Activated B cell treated with CpG ODN at 0.5 μM for 24 hours (primary cell): ENCODE measurements at regions not wholly inside any gene's neighbourhood (a gene's known extent, or its start where the extent isn't known, plus 50 kb on each side); places are given as distances from the start of the nearest gene placed in this dataset.

Experiments
- ATAC-seq: fragments of 200-7000 bp; cut with Tn5 transposase; one replicate; pipeline ENCODE4 v1.10.0; 2021; ENCODE audit warnings: low read depth, mild to moderate bottlenecking, moderate library complexity
- CTCF ChIA-PET: fragments of 350-600 bp; sonication (Branson Sonifier 250); formaldehyde crosslinking; loops from one replicate; lab custom pipeline; 2021; ENCODE audit warnings: antibody characterized with exemption; lab: Charles Lee
- POLR2A ChIA-PET: fragments of 350-600 bp; sonication (Branson Sonifier 250); formaldehyde crosslinking; loops from one replicate; lab custom pipeline; 2021; ENCODE audit warnings: antibody characterized with exemption; lab: Charles Lee
- DNase-seq: peaks from one replicate; pipeline ENCODE4 v3.0.0; 2022
- H3K27ac Mint-ChIP-seq: one replicate; pipeline ENCODE4 v1.8.0; 2020; ENCODE audit warnings: mixed read lengths
- H3K27me3 Mint-ChIP-seq: one replicate; pipeline ENCODE4 v1.8.0; 2021; ENCODE audit warnings: mixed read lengths
- H3K36me3 Mint-ChIP-seq: one replicate; pipeline ENCODE4 v1.8.0; 2021; ENCODE audit warnings: low read depth, mixed read lengths
- H3K4me1 Mint-ChIP-seq: one replicate; pipeline ENCODE4 v1.8.0; 2021; ENCODE audit warnings: mixed read lengths
- H3K4me3 Mint-ChIP-seq: one replicate; pipeline ENCODE4 v1.8.0; 2020; ENCODE audit warnings: mild to moderate bottlenecking, mixed read lengths
- H3K9me3 Mint-ChIP-seq: one replicate; pipeline ENCODE4 v1.8.0; 2020; ENCODE audit warnings: mixed read lengths
- intact Hi-C: fragments of 100-400 bp; cut with micrococcal nuclease; formaldehyde crosslinking; loops from one replicate; pipeline ENCODE4 v1.15.1; 2024
- TF ChIP-seq, protein P1 (sequence below): fragments of 200-600 bp; IDR thresholded peaks from one replicate; pipeline ENCODE4 v1.8.0; 2022; ENCODE audit warnings: antibody characterized with exemption, mild to moderate bottlenecking

- DNase-seq (no peak), ATAC-seq (no peak)
- intact Hi-C loops = no loop called here
- Mint-ChIP-seq H3K9me3 (no peaks in the 10 kb centered on the region), H3K4me3 (no peak overlapping the region), H3K27me3 (no peaks in the 10 kb centered on the region), H3K36me3 (no peaks in the 10 kb centered on the region), H3K27ac (no peak overlapping the region), H3K4me1 (no peaks in the 10 kb centered on the region)
- POLR2A ChIA-PET = no interaction called here
- TF ChIP-seq, protein P1, sequence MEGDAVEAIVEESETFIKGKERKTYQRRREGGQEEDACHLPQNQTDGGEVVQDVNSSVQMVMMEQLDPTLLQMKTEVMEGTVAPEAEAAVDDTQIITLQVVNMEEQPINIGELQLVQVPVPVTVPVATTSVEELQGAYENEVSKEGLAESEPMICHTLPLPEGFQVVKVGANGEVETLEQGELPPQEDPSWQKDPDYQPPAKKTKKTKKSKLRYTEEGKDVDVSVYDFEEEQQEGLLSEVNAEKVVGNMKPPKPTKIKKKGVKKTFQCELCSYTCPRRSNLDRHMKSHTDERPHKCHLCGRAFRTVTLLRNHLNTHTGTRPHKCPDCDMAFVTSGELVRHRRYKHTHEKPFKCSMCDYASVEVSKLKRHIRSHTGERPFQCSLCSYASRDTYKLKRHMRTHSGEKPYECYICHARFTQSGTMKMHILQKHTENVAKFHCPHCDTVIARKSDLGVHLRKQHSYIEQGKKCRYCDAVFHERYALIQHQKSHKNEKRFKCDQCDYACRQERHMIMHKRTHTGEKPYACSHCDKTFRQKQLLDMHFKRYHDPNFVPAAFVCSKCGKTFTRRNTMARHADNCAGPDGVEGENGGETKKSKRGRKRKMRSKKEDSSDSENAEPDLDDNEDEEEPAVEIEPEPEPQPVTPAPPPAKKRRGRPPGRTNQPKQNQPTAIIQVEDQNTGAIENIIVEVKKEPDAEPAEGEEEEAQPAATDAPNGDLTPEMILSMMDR = no peak
- CTCF ChIA-PET = no interaction called here
These were observed 474.2 kb downstream of the PRELID2 start for GRCh38 chr5:145360936-145361335.

DNA sequence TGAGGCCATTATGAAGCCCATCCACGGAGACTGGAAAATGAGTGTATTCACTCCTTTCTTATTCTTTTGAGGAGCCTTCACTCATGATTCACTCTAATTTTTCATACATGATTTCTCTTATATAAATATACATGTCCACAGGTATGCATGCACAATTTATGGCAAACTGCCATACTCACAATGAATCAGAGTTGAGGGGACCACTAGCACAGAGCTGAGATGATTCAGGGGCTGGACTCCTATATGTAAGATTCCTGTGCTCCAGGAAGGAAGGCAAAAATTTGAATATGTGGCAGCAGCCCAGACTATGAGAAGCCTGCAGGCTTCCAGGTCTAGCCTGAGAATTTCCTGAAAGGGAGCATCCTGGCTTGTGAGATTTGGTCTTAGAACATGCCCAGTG lies 484.6 kb downstream of the PRELID2 start:
- DNase-seq (no peak), ATAC-seq (no peak)
- ChIA-PET CTCF (no interaction called here), POLR2A (no interaction called here)
- Mint-ChIP-seq H3K4me3 (no peak overlapping the region), H3K27ac (no peak overlapping the region), H3K27me3 (no peaks in the 10 kb centered on the region), H3K36me3 (no peaks in the 10 kb centered on the region), H3K9me3 (no peaks in the 10 kb centered on the region), H3K4me1 (no peaks in the 10 kb centered on the region)
- intact Hi-C loops = no loop called here
- TF ChIP-seq, protein P1 = no peak

GRCh38 chr5:145347026-145347616 lies 488.0 kb downstream of the PRELID2 start:
- no peaks in the 10 kb centered on the region for H3K36me3 Mint-ChIP-seq
- TF ChIP-seq, protein P1 = no peak
- ChIA-PET POLR2A (no interaction called here), CTCF (interaction anchor here (1.5 kb wide), 1 partner anchor 1143 kb away, joined by 6 read pairs; no protein-coding TSS in a partner anchor)
- DNase-seq (no peak), ATAC-seq (no peak)
- H3K4me1 Mint-ChIP-seq = no peaks in the 10 kb centered on the region
- H3K27ac Mint-ChIP-seq = no peak overlapping the region
- no peaks in the 10 kb centered on the region for H3K9me3 Mint-ChIP-seq
- H3K4me3 Mint-ChIP-seq = no peak overlapping the region
- no peaks in the 10 kb centered on the region for H3K27me3 Mint-ChIP-seq
- intact Hi-C loops = no loop called here

GRCh38 chr5:145345511-145346287 lies 489.4 kb downstream of the PRELID2 start:
- no peak overlapping the region for H3K27ac Mint-ChIP-seq

GRCh38 chr5:145341842-145342241 lies 493.3 kb downstream of the PRELID2 start:
- no peak overlapping the region for H3K27ac Mint-ChIP-seq
- ChIA-PET POLR2A (no interaction called here), CTCF (no interaction called here)
- no peaks in the 10 kb centered on the region for H3K9me3 Mint-ChIP-seq
- DNase-seq (no peak), ATAC-seq (no peak)
- no peaks in the 10 kb centered on the region for H3K4me1 Mint-ChIP-seq
- intact Hi-C loops = no loop called here
- no peaks in the 10 kb centered on the region for H3K36me3 Mint-ChIP-seq
- TF ChIP-seq, protein P1 = no peak
- no peaks in the 10 kb centered on the region for H3K27me3 Mint-ChIP-seq
- no peak overlapping the region for H3K4me3 Mint-ChIP-seq

More at GRCh38 chr5:145345511-145346287, 489.4 kb downstream of the PRELID2 start:
- CTCF ChIA-PET = no interaction called here
- TF ChIP-seq, protein P1 = no peak
- no peaks in the 10 kb centered on the region for H3K36me3 Mint-ChIP-seq
- POLR2A ChIA-PET = no interaction called here
- H3K4me1 Mint-ChIP-seq = no peaks in the 10 kb centered on the region
- no peak overlapping the region for H3K4me3 Mint-ChIP-seq
- ATAC-seq (no peak), DNase-seq (no peak)
- intact Hi-C loops = no loop called here
- no peaks in the 10 kb centered on the region for H3K27me3 Mint-ChIP-seq
- H3K9me3 Mint-ChIP-seq = no peaks in the 10 kb centered on the region
